NCI-H526 treated with DMSO at 0.1 percent for 48 hours (cell line): ENCODE measurements at regions not wholly inside any gene's neighbourhood (a gene's known extent, or its start where the extent isn't known, plus 50 kb on each side); places are given as distances from the start of the nearest gene placed in this dataset.
"Not testable (repeated sequence)": the region's sequence is repeated elsewhere in the genome, so short reads cannot be mapped to it uniquely, and the experiment has no call there.

Source experiments
- DNase-seq: peaks from one replicate; lab custom pipeline; 2025; lab: John Stamatoyannopoulos, UW

GRCh38 chr1:194705123-194705854 lies 1518.9 kb upstream of the B3GALT2 start:
- DNase-seq, result no peak

- no peak for DNase-seq
These were observed 1512.5 kb upstream of the B3GALT2 start for GRCh38 chr1:194698908-194699318.

GRCh38 chr1:194693244-194693643 lies 1506.8 kb upstream of the B3GALT2 start:
- no peak for DNase-seq

- DNase-seq, result no peak
These were observed 1498.2 kb upstream of the B3GALT2 start for GRCh38 chr1:194684636-194685035.

- no peak for DNase-seq
These were observed 1471.7 kb upstream of the B3GALT2 start for GRCh38 chr1:194658090-194658439.

- no peak for DNase-seq
These were observed 1468.5 kb upstream of the B3GALT2 start for GRCh38 chr1:194654956-194655355.

GRCh38 chr1:194653385-194653784 lies 1467.0 kb upstream of the B3GALT2 start:
- no peak for DNase-seq

GRCh38 chr1:194647118-194647517 lies 1460.7 kb upstream of the B3GALT2 start:
- DNase-seq, result no peak

GRCh38 chr1:194644528-194644927 lies 1458.1 kb upstream of the B3GALT2 start:
- DNase-seq, result no peak

- no peak for DNase-seq
These were observed 1453.9 kb upstream of the B3GALT2 start for GRCh38 chr1:194640322-194640721.

GRCh38 chr1:194629011-194629410 lies 1442.6 kb upstream of the B3GALT2 start:
- peak; percentile 9 for DNase-seq

- DNase-seq, result no peak
These were observed 1438.4 kb upstream of the B3GALT2 start for GRCh38 chr1:194624833-194625232.

- no peak for DNase-seq
These were observed 1431.7 kb upstream of the B3GALT2 start for GRCh38 chr1:194618101-194618500.

GRCh38 chr1:194617272-194617671 lies 1430.9 kb upstream of the B3GALT2 start:
- not testable (repeated sequence) for DNase-seq

- no peak for DNase-seq
These were observed 1430.4 kb upstream of the B3GALT2 start for GRCh38 chr1:194616835-194617234.

GRCh38 chr1:194602184-194602583 lies 1415.8 kb upstream of the B3GALT2 start:
- no peak for DNase-seq

- DNase-seq, result no peak
These were observed 1414.3 kb upstream of the B3GALT2 start for GRCh38 chr1:194600716-194601115.

GRCh38 chr1:194598098-194598497 lies 1411.7 kb upstream of the B3GALT2 start:
- no peak for DNase-seq

- DNase-seq, result no peak
These were observed 1399.9 kb upstream of the B3GALT2 start for GRCh38 chr1:194586302-194586701.

- DNase-seq, result no peak
These were observed 1397.6 kb upstream of the B3GALT2 start for GRCh38 chr1:194584052-194584451.

GRCh38 chr1:194570476-194570875 lies 1384.1 kb upstream of the B3GALT2 start:
- DNase-seq, result no peak

GRCh38 chr1:194568610-194569009 lies 1382.2 kb upstream of the B3GALT2 start:
- DNase-seq, result no peak

- no peak for DNase-seq
These were observed 1361.7 kb upstream of the B3GALT2 start for GRCh38 chr1:194548071-194548470.

- DNase-seq, result no peak
These were observed 1357.6 kb upstream of the B3GALT2 start for GRCh38 chr1:194544012-194544411.
